Skin epidermis (tissue), 12 donors: ENCODE measurements at regions not wholly inside any gene's neighbourhood (a gene's known extent, or its start where the extent isn't known, plus 50 kb on each side); places are given as distances from the start of the nearest gene placed in this dataset.
A peak's percentile ranks its signal among the peaks of the same experiment; 100 is the strongest.
"Not testable (repeated sequence)": the region's sequence is repeated elsewhere in the genome, so short reads cannot be mapped to it uniquely, and the experiment has no call there.

Experiments used
- H3K27ac ChIP-seq, 21 experiments: fragments of 200-600 bp; sonication (generic) in 11 of 21; one replicate each; pipeline ENCODE4 v1.5.0; 2020; ENCODE audit warnings: mild to moderate bottlenecking in 3 of 21, inconsistent platforms in 2 of 21, moderate library complexity in 2 of 21
- H3K4me3 ChIP-seq, 7 experiments: fragments of 200-600 bp; sonication (generic) in 2 of 7; one replicate each; pipeline ENCODE4 v1.5.0; 2020; ENCODE audit warnings: inconsistent platforms in 2 of 7, mild to moderate bottlenecking in 2 of 7, moderate library complexity in 1 of 7

DNA sequence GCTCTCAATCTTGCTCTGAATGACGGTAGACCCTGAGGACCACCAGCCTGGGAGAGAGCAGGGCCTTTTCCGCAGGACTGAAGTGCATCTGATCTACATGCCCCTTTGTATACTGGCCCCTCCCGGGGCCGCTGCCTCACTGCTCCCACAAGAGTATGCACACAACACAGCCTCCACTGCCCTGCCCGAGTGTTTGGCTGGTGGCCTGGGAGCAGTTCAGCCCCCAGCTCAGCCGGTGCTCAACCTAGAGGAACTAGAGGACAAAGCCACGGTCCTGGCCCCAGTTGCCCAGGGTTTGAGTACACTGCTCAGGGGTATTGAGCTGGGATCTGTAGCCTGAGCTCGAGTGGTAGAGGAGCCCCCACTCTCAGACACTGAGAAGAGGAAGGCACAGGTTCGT lies 118.9 kb upstream of the CAB39 start:
- Histone ChIP-seq H3K4me3 (no peak overlapping the region), H3K27ac (no peak overlapping the region)

DNA sequence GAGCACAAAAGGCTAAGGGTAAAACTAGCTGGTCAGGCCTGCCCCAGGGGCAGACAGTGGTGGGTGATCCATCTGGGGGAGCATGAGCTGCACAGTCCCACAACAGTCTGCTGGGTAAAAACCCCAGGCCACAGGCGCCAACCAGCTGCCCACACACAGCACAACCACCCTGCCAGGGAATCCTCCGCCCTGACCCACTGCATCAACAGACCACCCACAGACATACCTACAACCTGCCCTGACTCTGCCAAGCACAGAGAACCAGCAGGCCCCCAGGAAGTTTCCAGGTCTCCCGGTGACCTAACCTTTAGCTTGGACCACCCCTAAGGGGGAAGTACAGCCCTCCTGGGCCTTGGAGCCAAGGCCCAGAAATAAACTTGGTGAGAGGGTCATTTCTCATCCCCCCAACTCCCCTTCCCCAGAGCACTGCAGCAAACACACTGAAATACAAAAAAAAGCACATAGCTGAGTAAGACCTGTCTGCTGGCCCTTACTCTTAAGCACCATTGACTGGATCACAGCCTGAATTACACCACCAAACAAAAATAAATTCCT lies 118.3 kb upstream of the CAB39 start:
- no peak overlapping the region for H3K4me3 ChIP-seq
- H3K27ac ChIP-seq, result no peak overlapping the region

GRCh38 chr2:230599853-230600252 lies 112.8 kb upstream of the CAB39 start:
- H3K4me3 ChIP-seq, result no peak overlapping the region
- H3K27ac ChIP-seq, result no peak overlapping the region

DNA sequence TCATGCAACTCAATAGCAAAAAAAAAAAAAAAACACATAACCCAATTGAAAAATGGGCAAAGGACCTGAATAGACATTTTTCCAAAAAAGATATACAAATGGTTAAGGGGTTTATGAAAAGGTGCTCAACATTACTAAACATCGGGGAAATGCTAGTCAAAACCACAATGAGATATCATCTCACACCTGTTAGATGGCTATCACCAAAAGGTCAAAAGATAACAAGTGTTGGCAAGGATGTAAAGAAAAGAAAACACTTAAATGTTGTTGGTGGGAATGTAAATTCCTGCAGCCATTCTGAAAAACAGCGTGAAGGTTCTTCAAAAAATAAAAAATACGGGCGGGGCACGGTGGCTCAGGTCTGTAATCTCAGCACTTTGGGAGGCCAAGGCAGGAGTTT lies 112.4 kb upstream of the CAB39 start:
- Histone ChIP-seq H3K4me3 (no peak overlapping the region), H3K27ac (peak overlapping the region in 1 of 21 experiments; percentile 25)

DNA sequence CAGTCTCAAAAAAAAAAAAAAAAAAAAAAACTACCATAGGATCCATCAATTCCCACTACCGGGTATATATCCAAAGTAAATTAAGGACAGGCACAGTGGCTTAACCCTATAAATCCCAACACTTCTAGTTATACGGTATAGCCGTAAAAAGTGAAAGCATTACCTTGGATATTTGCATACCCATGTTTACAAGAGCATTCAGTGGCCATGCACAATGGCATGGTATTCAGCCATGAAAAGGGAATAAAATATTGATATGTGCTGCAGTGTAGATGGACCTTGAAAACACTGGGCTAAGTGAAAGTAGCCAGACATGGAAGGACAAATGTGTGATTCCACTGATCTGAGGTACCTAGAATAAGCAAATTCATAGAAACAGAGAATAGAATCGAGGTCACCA lies 111.8 kb upstream of the CAB39 start:
- H3K27ac ChIP-seq, result peak overlapping the region in 1 of 21 experiments; percentile 25
- no peak overlapping the region for H3K4me3 ChIP-seq

GRCh38 chr2:230601510-230601909 lies 111.1 kb upstream of the CAB39 start:
- H3K27ac ChIP-seq, result peak overlapping the region in 1 of 21 experiments; percentile 83
- H3K4me3 ChIP-seq, result no peak overlapping the region

DNA sequence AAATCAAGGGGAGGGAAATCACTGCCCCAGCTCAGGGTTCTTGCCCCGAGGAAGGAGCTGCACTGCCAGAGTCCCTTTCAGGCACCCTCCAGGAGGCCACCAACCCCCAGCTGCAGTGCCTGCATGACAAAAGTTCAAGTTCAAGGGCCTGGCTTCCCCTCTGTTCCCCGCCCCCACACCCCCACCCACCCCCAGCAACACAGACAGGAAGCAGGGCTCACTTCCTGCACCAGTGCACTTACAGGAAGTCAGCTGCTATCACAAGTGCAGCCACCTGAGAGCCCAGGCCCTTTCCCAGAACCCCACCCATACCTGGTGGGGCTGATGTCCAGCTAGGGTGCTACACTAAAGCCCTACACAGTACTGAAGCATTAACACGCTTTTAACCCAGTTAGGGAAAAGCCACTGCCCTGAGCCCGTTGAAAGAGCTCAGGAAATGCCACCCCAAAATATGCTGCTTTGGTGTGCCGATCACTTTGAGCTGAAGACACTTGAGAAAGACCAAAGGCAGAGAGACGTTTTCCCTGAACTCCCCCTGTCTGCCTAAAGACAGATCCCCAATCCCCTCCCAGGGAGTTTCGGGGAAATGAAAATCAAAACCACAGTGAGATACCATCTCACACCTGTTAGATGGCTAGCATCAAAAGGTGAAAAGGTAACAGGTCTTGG lies 109.9 kb upstream of the CAB39 start:
- Histone ChIP-seq H3K4me3 (no peak overlapping the region), H3K27ac (peak overlapping the region in 11 of 21 experiments; percentile 1 to 87 (median 40))

GRCh38 chr2:230603317-230603716 lies 109.3 kb upstream of the CAB39 start:
- H3K27ac ChIP-seq, result peak overlapping the region in 7 of 21 experiments; percentile 1 to 87 (median 68)
- H3K4me3 ChIP-seq, result not testable (repeated sequence)

- H3K4me3 ChIP-seq, H3K27ac ChIP-seq: not testable (repeated sequence)
Measured at GRCh38 chr2:230604158-230604557, 108.5 kb upstream of the CAB39 start.

GRCh38 chr2:230614040-230614439 lies 98.6 kb upstream of the CAB39 start:
- Histone ChIP-seq H3K4me3 (no peak overlapping the region), H3K27ac (no peak overlapping the region)

DNA sequence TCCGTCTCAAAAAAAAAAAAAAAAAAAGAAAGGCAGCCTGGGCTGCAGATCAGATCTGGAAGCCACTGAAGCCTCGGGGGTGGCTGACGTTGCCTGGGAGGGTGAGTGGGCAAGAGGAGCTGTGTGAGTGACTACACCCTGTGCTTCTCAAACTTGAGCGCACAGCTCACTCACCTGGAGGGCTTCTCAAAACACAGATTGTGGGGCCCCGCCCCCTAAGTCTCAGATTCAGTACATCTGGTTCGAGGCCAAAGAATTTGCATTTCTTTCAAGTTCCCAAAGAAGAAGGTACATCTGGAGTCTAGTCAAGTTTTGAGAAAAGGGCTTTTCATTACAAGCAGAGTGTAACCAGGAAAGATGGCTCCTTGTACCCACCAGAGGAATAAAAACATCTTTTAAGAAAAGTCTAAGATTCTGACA lies 97.7 kb upstream of the CAB39 start:
- H3K27ac ChIP-seq, result peak overlapping the region in 1 of 21 experiments; percentile 11
- H3K4me3 ChIP-seq, result no peak overlapping the region

DNA sequence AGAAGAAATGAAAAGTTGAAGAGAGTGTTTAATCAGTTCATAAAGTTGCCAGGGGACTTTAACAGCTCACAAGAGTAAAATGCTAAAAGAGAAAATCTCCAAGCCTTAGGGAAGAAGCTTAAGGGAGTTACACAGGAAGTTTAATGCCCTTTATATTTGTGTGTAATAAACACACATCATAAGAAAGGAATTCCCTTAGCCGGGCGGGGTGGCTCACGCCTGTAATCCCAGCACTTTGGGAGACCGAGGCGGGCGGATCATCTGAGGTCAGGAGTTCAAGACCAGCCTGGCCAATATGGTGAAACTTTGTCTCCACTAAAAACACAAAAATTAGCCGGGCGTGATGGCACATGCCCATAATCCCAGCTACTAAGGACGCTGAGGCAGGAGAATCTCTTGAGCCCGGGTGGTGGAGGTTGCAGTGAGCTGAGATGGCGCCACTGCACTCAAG lies 95.4 kb upstream of the CAB39 start:
- not testable (repeated sequence) for H3K27ac ChIP-seq, H3K4me3 ChIP-seq

GRCh38 chr2:230619491-230619890 lies 93.2 kb upstream of the CAB39 start:
- no peak overlapping the region for H3K27ac ChIP-seq
- no peak overlapping the region for H3K4me3 ChIP-seq

GRCh38 chr2:230625220-230625619 lies 87.4 kb upstream of the CAB39 start:
- H3K27ac ChIP-seq, H3K4me3 ChIP-seq: not testable (repeated sequence)

DNA sequence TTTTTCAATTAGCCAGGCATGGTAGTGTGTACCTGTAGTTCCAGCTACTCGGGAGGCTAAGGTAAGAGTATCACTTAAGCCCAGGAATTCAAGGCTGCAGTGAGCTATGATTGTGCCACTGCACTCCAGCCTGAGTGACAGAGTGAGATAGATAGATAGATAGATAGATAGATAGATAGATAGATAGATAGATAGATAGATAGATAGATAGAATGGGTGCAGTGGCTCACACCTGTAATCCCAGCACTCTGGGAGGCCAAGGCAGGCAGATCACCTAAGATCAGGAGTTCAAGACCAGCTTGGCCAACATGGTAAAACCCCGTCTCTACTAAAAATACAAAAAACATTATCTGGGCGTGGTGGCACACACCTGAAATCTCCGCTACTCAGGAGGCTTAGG lies 85.6 kb upstream of the CAB39 start:
- not testable (repeated sequence) for H3K27ac ChIP-seq, H3K4me3 ChIP-seq

DNA sequence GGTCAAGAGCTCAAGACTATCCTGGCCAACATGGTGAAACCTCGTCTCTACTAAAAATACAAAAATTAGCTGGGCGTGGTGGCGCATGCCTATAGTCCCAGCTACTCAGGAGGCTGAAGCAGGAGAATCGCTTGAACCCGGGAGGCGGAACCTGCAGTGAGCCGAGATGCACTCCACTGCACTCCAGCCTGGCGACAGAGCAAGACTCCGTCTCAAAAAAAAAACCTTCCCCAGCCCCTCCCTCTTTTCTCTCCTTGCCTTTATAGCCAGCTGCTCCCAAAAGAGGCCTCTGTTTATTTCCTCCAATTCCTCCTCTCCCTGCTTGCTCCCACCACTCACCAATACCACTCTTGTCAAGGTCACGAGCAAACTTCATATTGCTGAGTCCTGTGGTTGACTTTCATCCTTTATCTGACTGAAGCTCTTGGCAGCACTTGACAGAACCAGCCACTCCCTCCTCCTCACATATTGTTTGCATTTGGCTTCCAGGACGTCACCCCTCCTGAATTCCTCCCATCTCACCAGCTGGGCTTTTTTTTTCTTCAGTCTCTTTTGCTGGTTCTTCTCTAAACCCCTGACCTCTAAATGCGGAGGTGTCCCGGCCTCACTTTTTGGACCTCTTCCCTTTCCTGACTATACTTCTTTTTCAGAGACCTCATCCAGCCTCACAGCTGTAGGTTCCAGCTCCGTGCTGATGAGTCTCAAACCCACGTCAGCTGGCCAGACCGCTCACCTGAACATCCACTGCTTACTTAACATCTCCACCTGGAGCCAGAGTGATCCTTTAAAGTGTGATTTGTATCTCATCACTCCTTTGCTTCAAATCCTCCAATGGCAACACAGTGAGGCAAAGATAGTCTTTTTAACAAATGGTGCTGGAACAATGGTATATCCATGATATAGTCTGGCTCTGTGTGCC lies 84.6 kb upstream of the CAB39 start:
- no peak overlapping the region for H3K4me3 ChIP-seq
- H3K27ac ChIP-seq, result no peak overlapping the region

DNA sequence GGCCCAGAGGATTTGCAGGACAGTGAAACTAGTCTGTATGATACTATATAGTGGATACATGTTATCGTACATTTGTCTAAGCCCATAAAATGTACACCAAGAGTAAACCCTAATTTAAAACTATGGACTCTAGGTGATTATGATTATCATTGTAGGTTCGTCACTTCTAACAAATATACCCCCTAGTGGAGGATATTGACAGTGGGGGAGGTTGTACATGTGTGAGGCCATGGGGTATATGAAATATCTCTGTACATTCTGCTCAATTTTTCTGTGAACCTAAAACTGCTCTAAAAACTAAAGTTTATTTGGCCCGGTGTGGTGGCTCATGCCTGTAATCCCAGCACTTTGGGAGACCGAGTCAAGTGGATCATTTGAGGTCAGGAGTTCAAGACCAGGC lies 81.2 kb upstream of the CAB39 start:
- Histone ChIP-seq H3K27ac (no peak overlapping the region), H3K4me3 (no peak overlapping the region)

DNA sequence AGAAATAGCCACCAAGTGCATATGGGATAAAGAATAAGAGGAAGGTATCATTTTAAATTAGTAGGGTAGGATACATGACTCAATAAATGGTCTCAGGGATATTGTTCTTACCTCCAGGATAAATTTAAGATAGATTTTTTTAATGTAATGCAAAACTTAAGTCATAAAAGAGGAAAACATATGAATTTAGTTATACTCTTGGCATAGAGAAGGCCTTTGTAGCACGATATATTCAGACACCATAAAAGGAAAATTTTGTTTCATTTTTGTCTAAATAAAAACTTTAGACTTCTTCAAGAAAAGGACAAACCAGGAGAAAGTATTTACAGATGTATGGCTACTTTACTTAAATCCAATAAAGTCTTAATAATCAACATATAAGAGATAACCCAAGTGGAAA lies 78.5 kb upstream of the CAB39 start:
- Histone ChIP-seq H3K27ac (no peak overlapping the region), H3K4me3 (no peak overlapping the region)

- not testable (repeated sequence) for H3K4me3 ChIP-seq, H3K27ac ChIP-seq
Measured at GRCh38 chr2:230634721-230635313, 77.8 kb upstream of the CAB39 start.

DNA sequence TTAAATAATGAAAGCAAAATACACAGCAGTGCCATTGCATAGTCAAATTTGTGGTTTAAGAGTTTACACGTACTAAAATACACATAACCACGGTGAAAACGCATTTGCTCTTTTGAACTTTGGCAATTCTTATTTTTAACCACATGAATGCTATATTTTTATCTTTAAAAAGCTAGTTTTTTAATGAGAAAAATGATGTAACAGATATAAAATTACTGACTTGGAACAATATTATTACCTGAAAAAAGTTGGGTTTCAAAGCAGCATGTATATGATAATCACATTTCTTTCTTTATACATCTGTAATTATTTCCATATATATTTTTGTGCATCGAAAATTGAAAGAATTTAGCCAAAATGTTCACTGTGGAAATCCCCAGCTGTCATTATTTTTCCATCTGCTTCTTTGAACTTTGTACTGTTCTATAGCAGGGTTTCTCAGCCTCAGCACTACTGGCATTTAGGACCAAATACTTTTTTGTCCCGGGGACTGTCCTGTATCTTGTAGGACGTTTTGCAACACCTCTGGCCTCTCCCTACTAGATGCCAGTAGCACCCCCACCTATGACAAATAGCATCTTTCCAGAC lies 75.9 kb upstream of the CAB39 start:
- H3K4me3 ChIP-seq, result no peak overlapping the region

More for the DNA sequence above, 75.9 kb upstream of the CAB39 start:
- no peak overlapping the region for H3K27ac ChIP-seq
